ENCODE measurements at regions not wholly inside any gene's neighbourhood (a gene's known extent, or its start where the extent isn't known, plus 50 kb on each side); places are given as distances from the start of the nearest gene placed in this dataset.

- no peak for DNase-seq
These were observed 317.4 kb upstream of the ZNF32 start for GRCh38 chr10:43965918-43966570.

GRCh38 chr10:43965033-43965917, 316.6 kb upstream of the ZNF32 start:
- DNase-seq = no peak

- DNase-seq = no peak
These were observed 315.8 kb upstream of the ZNF32 start for GRCh38 chr10:43964486-43964885.

GRCh38 chr10:43963793-43964425, 315.2 kb upstream of the ZNF32 start:
- DNase-seq = no peak

- DNase-seq = no peak
These were observed 314.7 kb upstream of the ZNF32 start for GRCh38 chr10:43963379-43963778.

- no peak for DNase-seq
These were observed 313.9 kb upstream of the ZNF32 start for GRCh38 chr10:43962346-43963191.

- no peak for DNase-seq
These were observed 313.1 kb upstream of the ZNF32 start for GRCh38 chr10:43961523-43962345.

GRCh38 chr10:43960981-43961380, 312.3 kb upstream of the ZNF32 start:
- DNase-seq = no peak

- no peak for DNase-seq
These were observed 311.8 kb upstream of the ZNF32 start for GRCh38 chr10:43960477-43960876.

GRCh38 chr10:43960135-43960415, 311.4 kb upstream of the ZNF32 start:
- DNase-seq = no peak

GRCh38 chr10:43959364-43960134, 310.9 kb upstream of the ZNF32 start:
- DNase-seq = no peak

- no peak for DNase-seq
These were observed 310.3 kb upstream of the ZNF32 start for GRCh38 chr10:43958964-43959363.

GRCh38 chr10:43958071-43958432, 309.4 kb upstream of the ZNF32 start:
- DNase-seq = no peak

- no peak for DNase-seq
These were observed 308.8 kb upstream of the ZNF32 start for GRCh38 chr10:43957267-43958070.

GRCh38 chr10:43955978-43956377, 307.3 kb upstream of the ZNF32 start:
- no peak for DNase-seq

- DNase-seq = no peak
These were observed 306.4 kb upstream of the ZNF32 start for GRCh38 chr10:43955002-43955596.

GRCh38 chr10:43953672-43954071, 305.0 kb upstream of the ZNF32 start:
- no peak for DNase-seq

- no peak for DNase-seq
These were observed 304.1 kb upstream of the ZNF32 start for GRCh38 chr10:43952760-43953159.

GRCh38 chr10:43949351-43949750, 300.7 kb upstream of the ZNF32 start:
- DNase-seq = no peak

- no peak for DNase-seq
These were observed 297.8 kb upstream of the ZNF32 start for GRCh38 chr10:43946445-43946844.

Data from activated gamma-delta T cell treated with Interleukin-2 at 50 U/mL for 16 hours (primary cell).